Dermis microvascular lymphatic vessel endothelial cell (primary cell): ENCODE measurements at regions not wholly inside any gene's neighbourhood (a gene's known extent, or its start where the extent isn't known, plus 50 kb on each side); places are given as distances from the start of the nearest gene placed in this dataset.

Experiments used
- DNase-seq, 2 donors: peaks; one replicate each; pipeline versions ENCODE4 v3.0.0 to v3.0.0-alpha.2; 2010; ENCODE audit warnings: low read depth in 2 of 2

DNA sequence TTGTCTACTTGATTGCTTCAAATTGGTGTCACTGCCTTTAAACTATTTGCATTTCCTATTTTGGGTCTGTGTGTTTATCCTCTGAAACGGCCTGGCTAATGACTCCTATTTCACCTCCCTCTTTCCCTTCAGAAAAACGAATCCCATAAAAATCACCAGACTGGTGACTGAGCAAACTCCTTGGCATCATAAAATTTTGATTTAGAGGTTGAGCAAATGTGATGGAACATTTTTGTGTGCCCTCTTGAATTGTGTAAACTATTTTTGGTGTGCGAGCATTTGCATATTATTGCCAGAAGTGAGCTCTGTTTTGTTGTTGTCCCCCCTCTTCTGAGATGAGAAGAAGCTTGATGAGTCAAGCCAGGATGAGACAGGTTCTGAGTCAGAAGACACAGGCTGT, 316.1 kb downstream of the AJAP1 start:
- DNase-seq, result no peak

- no peak for DNase-seq
Observed at GRCh38 chr1:4969556-4970129, 315.2 kb downstream of the AJAP1 start.

- no peak for DNase-seq
Observed at GRCh38 chr1:4965346-4966075, 311.1 kb downstream of the AJAP1 start.

DNA sequence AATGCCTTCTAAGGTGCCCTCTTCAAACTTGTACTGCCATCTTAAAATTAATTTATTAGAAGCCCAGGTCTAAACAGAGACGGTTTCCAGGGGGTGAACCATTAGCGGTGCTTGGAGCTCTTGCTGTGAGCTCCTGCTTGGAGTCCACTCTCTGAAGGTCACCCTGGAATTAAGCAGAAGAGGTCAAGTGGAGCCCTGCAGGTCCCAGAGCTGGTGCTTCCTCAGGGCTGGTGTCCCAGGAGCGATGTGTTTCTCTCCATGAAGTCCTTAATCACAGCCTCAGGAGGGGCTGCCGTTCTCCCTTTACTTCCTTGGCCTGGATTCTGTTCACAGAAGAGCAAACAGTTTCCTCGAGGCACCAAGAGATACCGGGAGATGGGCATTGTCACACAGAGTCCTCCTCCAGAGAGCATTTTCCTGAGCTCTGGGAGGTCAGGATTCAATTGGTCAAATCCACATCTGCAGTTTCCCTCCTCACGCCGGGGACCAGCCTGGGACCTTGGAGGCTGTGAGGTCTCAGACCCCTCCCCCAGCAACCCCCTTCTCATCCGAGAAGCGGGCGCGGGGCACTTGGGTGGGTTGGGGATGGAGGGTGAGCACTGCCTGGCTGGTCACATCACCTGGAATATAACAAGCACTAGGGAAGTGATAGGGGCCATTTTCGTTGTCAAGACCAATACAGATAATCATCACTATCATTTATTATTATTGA, 310.4 kb downstream of the AJAP1 start:
- no peak for DNase-seq

DNA sequence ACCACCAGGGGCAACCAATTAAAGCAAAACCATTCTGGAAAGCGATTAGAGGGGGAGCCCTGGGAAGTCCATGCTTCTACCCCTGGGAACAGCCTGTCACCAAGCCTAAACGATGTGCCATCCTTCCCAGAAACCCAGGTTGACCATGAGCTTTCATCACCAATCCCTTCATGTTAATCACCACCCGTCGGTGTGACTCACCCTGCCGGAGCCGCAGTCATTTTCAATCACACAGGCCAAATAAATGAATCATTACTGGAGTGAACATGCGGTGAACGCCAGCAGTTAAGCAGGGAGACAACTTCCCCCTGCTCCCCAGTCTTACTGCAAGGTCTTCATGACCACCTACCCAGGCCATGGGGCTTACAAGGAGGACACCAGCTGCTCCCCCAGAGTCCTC, 308.8 kb downstream of the AJAP1 start:
- DNase-seq, result no peak

DNA sequence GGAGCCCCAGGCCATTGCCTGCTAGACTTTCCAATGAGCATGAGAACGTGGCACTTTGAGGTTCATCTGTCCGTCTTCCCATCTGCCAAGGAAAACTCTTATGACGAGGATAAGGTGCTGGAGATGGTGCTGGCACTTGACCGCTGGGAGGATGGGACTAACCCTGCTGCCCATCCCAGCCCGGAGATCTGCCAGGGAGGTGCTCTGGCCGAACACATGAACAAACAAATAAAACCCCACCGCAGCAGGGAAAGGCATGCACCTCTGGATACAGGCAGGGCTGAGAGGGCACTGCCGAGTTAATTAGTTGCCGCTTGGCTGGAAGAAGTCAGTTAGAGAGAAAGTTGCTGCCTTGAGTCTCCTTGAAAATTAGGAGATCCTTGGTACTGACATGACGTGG, 308.4 kb downstream of the AJAP1 start:
- DNase-seq, result no peak

- no peak for DNase-seq
Observed at GRCh38 chr1:4961935-4962645, 307.7 kb downstream of the AJAP1 start.

DNA sequence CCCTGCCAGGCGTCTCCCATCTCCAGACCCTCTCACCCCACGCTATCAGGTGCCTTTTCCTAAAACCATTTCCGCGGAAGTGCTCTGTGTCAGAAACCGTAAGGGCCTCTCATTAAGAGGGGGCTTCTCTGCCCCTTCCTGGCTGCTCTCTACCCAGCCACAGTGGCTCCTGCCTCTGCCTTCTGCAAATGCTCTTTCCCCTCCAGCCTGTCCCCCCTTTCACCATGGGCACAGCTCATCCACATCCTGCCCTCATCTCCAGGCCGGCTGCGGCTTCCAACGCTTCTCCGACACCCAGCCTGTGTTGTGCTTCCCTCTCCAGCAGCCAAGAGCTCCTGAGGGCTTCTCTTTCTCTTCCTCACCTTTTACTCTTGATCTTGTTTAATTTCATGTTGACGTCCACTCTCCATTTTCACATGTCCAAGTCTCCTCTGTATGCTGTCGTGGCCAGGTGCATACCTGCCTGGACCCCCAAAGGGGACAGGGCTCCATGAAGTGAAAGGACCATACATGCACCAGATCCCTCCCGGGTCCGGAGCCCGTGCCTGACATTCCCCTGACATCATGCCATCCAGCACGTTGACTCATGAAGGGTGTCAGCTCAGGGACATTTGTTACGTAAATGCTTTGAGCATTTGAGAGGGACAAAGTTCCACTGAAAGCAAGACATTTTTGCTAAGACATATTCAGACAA, 306.5 kb downstream of the AJAP1 start:
- no peak for DNase-seq

GRCh38 chr1:4960336-4960735, 305.9 kb downstream of the AJAP1 start:
- no peak for DNase-seq

GRCh38 chr1:4959216-4959615, 304.8 kb downstream of the AJAP1 start:
- DNase-seq, result no peak

GRCh38 chr1:4957027-4957426, 302.6 kb downstream of the AJAP1 start:
- no peak for DNase-seq

DNA sequence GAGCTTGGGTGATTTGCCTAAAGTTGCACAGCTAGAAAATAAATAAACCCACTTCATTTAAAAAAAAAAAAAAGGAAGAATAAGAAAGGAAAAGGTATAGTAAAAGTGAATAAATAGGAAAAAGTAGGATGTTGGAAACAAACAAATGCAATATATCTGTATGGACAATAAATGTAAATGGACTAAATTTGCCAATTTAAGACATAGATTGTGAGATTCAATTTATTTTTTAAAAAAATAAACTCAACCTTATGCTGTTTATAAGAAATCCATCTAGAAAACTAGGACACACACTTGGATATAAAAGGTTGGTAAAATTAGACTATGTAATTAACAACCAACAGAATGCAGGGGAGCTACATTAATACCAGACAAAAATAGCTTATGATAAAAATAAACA, 300.0 kb downstream of the AJAP1 start:
- DNase-seq, result no peak

- no peak for DNase-seq
Observed at GRCh38 chr1:4951601-4952000, 297.2 kb downstream of the AJAP1 start.

GRCh38 chr1:4946343-4946742, 291.9 kb downstream of the AJAP1 start:
- DNase-seq, result no peak

DNA sequence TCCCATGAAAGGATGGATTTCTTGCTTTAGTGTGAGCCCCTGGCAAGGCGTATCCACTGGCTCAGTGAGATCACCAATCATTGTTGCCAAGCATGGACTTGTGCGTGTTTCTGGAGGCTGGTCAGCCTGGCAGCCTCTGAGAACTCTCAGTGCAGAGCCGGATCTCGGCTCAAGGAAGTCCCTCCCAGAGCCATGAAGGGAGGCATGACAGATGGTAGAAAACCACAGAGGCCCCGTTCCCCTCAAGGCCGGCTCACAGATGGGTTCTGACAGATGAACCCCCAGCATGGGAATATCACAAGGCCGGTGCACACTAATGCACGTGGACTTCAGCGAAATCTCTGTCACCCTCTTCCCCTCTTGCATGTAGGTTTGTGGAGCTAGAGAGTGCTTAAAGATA, 290.5 kb downstream of the AJAP1 start:
- DNase-seq, result no peak

DNA sequence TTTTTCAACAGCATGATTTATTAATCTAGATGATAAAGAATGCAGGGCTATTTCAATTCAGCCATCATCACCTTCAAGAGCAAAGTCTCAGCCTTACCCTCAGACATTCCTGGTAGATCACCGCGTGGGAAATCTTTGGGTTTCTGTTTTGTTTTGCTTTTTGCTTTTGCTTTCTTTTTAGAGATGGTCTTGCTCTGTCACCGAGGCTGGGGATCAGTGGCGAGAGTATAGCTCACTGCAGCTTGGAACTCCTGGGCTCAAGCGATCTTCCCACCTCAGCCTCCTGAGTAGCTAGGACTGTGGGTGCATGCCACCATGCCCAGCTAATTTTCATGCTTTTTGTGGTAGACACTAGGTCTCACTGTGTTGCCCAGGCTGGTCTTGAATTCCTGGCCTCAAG, 289.7 kb downstream of the AJAP1 start:
- no peak for DNase-seq

DNA sequence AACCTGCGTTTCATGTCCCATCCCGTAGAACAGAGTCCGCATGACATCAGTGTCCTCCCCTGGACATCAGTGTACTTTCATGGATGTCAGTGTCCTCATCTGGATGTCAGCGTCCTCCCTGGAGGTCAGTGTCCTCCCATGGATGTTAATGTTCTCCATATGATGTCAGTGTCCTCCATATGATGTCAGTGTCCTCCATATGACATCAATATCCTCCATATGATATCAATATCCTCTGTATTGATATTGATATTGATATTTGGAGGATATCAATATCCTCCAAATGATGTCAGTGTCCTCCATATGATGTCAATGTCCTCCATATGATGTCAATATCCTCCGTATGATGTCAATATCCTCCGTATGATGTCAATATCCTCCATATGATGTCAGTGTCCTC, 284.9 kb downstream of the AJAP1 start:
- no peak for DNase-seq

- no peak for DNase-seq
Observed at GRCh38 chr1:4937876-4938534, 283.6 kb downstream of the AJAP1 start.

- DNase-seq, result no peak
Observed at GRCh38 chr1:4935807-4936206, 281.4 kb downstream of the AJAP1 start.

GRCh38 chr1:4933232-4933631, 278.8 kb downstream of the AJAP1 start:
- no peak for DNase-seq

- no peak for DNase-seq
Observed at GRCh38 chr1:4932311-4933030, 278.1 kb downstream of the AJAP1 start.
